ENCODE measurements at regions not wholly inside any gene's neighbourhood (a gene's known extent, or its start where the extent isn't known, plus 50 kb on each side); places are given as distances from the start of the nearest gene placed in this dataset.

GRCh38 chr11:92882828-92883611 lies 86.4 kb upstream of the MTNR1B start:
- no peak for DNase-seq

- DNase-seq: no peak
These were observed 83.9 kb upstream of the MTNR1B start for GRCh38 chr11:92885600-92885999.

GRCh38 chr11:92886243-92886905 lies 83.1 kb upstream of the MTNR1B start:
- DNase-seq: peak; percentile 45

- DNase-seq: no peak
These were observed 80.8 kb upstream of the MTNR1B start for GRCh38 chr11:92888696-92889095.

- no peak for DNase-seq
These were observed 78.6 kb upstream of the MTNR1B start for GRCh38 chr11:92890846-92891245.

- no peak for DNase-seq
These were observed 76.4 kb upstream of the MTNR1B start for GRCh38 chr11:92892802-92893684.

- no peak for DNase-seq
These were observed 75.3 kb upstream of the MTNR1B start for GRCh38 chr11:92894197-92894596.

GRCh38 chr11:92897487-92897886 lies 72.0 kb upstream of the MTNR1B start:
- DNase-seq: no peak

- DNase-seq: no peak
These were observed 67.0 kb upstream of the MTNR1B start for GRCh38 chr11:92902417-92902816.

- no peak for DNase-seq
These were observed 61.8 kb upstream of the MTNR1B start for GRCh38 chr11:92907671-92908070.

- no peak for DNase-seq
These were observed 60.2 kb upstream of the MTNR1B start for GRCh38 chr11:92909214-92909613.

- no peak for DNase-seq
These were observed 58.0 kb upstream of the MTNR1B start for GRCh38 chr11:92911478-92911877.

- no peak for DNase-seq
These were observed 53.9 kb upstream of the MTNR1B start for GRCh38 chr11:92915551-92915950.

- no peak for DNase-seq
These were observed 53.2 kb upstream of the MTNR1B start for GRCh38 chr11:92916299-92916698.

GRCh38 chr11:92917927-92918326 lies 51.5 kb upstream of the MTNR1B start:
- no peak for DNase-seq

- no peak for DNase-seq
These were observed 50.4 kb upstream of the MTNR1B start for GRCh38 chr11:92919048-92919447.
